GM18867 (cell line): ENCODE measurements at regions not wholly inside any gene's neighbourhood (a gene's known extent, or its start where the extent isn't known, plus 50 kb on each side); places are given as distances from the start of the nearest gene placed in this dataset.
"Not testable (repeated sequence)": the region's sequence is repeated elsewhere in the genome, so short reads cannot be mapped to it uniquely, and the experiment has no call there.

Experiments
- ATAC-seq: cut with Tn5 transposase; IDR thresholded peaks from one replicate; pipeline ENCODE4 v1.9.1; 2021; ENCODE audit warnings: mild to moderate bottlenecking, moderate library complexity; ENCODE audit not compliant: unreplicated experiment

GRCh38 chr11:135015966-135016365 is 603.9 kb upstream of the B3GAT1 start:
- no peak for ATAC-seq

- ATAC-seq, result not testable (repeated sequence)
These were observed 599.3 kb upstream of the B3GAT1 start for GRCh38 chr11:135011313-135011712.

DNA sequence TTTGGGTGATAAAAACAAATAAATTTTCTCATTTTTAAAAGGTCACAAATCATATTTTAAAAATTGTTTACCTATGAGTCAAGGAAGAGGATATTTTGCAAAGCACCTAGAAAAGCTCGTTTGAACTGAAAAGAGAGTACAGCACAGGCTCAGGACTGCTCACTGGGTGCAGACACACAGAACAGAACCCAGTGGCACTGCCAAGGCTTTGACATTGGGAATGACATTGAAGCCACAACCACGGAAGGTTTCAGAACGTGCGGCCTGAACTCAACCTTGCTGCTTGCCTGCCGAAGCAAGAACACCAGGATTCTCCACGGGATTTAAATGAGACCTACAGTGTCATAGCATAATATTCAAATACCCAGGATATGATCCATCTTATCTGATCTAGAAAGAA is 597.1 kb upstream of the B3GAT1 start:
- no peak for ATAC-seq

DNA sequence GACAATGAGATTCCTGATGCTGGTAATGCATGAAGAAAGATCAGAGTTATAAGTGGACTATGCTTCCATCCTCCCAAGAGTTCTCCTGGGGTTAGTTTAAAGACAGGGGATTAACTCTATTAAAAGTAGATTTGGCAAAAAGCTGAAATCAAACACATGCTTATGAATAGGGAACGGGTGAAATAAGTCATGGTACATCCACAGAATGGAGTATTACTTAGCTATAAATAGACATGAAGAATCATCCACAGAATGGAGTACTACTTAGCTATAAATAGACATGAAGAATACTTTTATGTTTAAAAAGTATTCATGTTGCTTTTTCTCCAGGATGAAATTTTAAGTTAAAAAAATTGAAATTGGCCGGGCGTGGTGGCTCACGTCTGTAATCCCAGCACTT is 596.4 kb upstream of the B3GAT1 start:
- no peak for ATAC-seq

DNA sequence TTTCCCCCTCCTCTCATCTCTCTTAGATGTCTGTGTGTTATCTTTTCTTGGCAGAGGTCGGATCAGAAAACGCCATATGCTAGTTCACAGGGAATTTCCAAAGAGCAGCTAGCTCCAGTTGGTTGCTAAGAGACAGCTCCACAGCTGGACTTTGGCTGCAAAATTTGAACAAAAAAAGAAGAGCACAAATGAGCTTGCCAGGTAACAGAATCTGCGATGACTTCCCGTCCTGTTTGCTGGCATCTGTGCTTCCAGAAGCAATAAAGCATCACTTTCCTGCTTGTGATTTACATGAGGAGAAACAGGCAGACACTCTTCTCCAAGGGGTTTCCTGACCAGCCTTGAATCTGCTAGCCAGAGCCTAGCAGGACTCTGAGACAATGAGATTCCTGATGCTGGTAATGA is 596.0 kb upstream of the B3GAT1 start:
- ATAC-seq, result no peak

- ATAC-seq, result no peak
These were observed 594.8 kb upstream of the B3GAT1 start for GRCh38 chr11:135006800-135007199.

- no peak for ATAC-seq
These were observed 592.5 kb upstream of the B3GAT1 start for GRCh38 chr11:135004495-135004894.

DNA sequence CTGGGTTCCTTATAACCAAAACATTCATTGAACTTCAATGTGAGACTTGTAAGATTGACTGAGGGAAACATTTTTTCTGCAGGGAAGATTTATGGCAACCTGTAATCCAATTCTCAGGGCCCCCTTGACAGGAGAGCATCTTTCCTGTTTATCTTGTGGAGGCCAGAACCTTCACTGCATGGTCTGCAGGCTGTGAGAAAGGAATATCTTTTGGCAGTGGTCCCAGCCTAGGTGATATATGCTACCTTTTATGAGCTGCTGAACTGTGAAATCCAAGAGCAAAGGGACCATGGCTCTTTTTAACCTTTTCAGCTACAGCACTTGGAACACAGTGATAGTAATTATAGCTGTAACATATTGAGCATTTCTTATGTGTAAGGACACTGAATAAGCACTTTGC is 590.2 kb upstream of the B3GAT1 start:
- ATAC-seq, result no peak

DNA sequence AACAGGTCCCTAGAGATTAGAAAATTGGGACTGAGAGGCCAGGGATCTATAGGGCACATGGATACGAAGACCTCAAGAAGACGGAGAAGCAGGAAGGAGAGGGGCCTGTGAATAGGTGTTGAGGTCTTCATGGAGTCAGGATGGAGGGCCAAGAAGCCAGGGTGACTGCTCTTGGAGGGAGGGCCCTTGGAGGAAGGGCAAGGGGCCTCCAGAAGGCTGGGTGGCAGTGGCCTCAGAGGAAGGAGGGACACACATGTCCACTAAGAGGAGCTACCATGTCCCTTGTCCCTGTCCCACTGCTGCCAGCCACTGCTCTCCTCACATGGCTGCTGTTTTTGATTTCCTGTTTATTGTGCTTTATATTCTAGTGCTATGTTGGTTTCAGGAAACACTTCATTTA is 589.5 kb upstream of the B3GAT1 start:
- ATAC-seq, result no peak

DNA sequence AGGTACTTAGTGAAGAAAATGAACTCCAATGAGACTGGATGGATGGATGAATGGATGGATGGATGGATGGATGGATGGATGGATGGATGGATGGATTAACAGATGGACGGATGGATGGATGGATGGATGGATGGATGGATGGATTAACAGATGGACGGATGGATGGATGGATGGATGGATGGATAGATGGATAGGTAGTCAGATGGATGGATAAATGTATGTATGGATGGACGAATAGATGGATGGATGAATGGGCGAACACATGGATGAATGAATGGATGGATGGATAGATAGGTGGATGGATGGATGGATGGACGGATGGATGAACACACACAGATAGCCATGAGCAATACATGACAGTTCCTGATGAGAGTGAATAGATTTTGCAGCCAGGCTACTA is 589.0 kb upstream of the B3GAT1 start:
- not testable (repeated sequence) for ATAC-seq

GRCh38 chr11:134999590-134999989 is 587.5 kb upstream of the B3GAT1 start:
- ATAC-seq, result no peak

- no peak for ATAC-seq
These were observed 585.7 kb upstream of the B3GAT1 start for GRCh38 chr11:134997652-134998320.

- no peak for ATAC-seq
These were observed 583.7 kb upstream of the B3GAT1 start for GRCh38 chr11:134995741-134996140.

GRCh38 chr11:134994431-134994830 is 582.4 kb upstream of the B3GAT1 start:
- ATAC-seq, result no peak

DNA sequence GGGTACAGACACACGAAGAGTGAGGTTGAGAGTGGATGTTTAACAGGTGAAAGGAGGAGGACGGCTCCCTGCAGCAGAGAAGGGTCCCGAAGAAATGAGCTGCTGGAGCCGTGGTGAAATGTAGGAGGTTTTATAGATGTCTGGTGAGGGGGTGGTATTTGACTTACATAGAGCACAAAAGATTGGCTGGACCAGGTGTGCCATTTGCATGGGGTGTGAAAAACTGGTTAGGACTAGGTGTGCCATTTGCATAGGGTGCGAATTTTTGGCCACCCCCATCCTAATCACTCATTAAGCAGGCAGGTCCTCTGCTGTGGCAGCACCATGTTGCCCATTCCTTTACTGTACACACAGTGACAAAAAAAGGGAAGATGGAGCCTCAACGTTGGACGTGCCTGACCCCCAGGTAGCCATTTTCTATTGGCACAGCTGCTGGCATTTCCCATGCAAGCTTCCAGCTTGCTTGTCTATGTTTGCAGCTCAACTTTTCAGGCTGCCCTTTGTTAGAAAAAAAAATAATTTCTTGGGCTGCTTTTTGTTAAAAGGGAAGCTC is 581.7 kb upstream of the B3GAT1 start:
- no peak for ATAC-seq

- ATAC-seq, result no peak
These were observed 580.9 kb upstream of the B3GAT1 start for GRCh38 chr11:134992981-134993380.

GRCh38 chr11:134988495-134988894 is 576.5 kb upstream of the B3GAT1 start:
- ATAC-seq, result no peak

DNA sequence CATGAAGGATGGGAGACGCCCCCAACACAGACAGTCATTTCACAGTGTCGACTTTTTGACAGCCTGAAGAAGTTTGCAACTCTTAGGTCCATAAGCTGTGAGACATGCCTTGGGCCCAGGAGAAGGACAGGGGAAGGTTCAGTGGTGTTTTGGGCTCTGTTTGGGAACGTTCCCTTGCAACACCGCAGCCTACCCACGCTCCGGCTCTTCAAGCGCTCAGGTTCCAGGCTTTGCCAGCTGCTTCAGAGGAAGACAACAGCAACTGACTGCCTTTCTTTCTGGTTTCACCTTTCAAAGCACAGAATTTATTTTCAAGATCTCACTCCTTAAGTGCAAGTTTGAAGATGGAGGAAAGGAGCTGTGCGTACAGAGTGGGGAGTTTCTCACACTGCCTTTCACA is 575.8 kb upstream of the B3GAT1 start:
- ATAC-seq, result no peak

DNA sequence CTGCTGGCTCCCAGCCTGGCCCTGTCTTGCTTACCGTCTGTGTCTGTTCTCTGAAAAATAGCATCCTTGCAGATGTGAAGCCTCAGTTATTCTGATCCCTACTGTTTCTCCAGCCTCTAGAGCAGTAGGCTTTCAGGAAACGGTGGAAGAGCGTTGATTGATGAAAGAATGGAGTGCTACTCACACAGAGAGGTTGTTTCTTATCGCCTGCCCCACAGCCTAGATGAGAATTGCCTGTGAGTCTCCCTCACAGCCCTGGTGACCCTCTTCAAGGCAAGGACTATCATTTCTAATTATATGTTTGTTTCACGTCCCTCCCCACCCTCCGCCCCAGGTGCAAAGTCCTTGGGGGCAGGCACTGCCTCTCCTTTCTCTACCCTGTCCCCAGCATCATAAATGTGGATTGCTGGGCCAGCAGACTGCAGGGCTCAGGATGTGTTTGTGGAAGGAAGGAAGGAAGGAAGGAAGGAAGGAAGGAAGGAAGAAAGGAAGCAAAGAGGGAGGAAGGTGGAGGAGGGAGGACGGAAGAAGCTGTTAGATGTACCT is 575.3 kb upstream of the B3GAT1 start:
- no peak for ATAC-seq

GRCh38 chr11:134984421-134984820 is 572.4 kb upstream of the B3GAT1 start:
- ATAC-seq, result no peak

DNA sequence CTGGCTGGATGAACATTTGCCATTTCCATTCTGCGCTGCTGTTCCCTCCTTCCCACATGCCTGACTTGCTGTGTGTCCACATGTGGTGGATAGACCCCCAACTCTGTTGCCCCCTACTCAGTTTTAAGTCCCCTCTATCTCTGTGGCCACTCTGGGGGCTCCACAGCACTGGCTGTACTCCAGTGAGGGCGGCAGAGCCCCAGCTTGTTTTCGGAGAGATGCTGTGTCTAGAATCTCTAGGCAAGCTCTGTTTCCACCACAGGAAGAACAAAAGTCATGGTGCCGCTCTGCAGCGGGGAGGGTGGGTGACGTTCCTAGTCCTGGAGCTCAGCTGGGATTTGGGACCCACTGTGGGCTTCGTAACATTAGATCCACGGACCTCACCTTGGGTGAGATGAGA is 570.4 kb upstream of the B3GAT1 start:
- not testable (repeated sequence) for ATAC-seq

DNA sequence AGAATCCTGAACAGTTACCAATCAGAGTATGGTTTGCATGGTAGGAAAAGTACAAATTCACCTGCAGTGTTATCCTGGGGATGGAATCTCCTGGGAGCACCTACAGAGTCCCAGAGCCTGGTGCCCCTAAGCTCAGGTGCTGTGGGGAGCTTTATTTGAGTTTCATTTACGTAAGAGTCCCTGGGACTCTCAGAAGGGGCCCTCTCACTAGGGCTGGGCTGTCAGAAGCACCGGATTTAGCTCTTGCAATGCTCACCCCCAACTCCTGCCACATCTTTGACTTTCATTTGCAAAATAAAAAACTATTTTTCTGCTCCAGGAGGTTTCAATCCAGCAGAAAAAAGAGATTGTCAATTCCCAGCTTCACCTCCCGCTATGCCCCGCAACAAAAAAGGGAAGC is 569.8 kb upstream of the B3GAT1 start:
- ATAC-seq, result no peak
